SKM-1 (cell line): ENCODE measurements at regions not wholly inside any gene's neighbourhood (a gene's known extent, or its start where the extent isn't known, plus 50 kb on each side); places are given as distances from the start of the nearest gene placed in this dataset.
"Not testable (repeated sequence)": the region's sequence is repeated elsewhere in the genome, so short reads cannot be mapped to it uniquely, and the experiment has no call there.

Experiments used
- DNase-seq: peaks from one replicate; lab custom pipeline; 2025; ENCODE audit not compliant: unreplicated experiment; lab: John Stamatoyannopoulos, UW

GRCh38 chr6:92952111-92952510 lies 467.2 kb downstream of the EPHA7 start:
- not testable (repeated sequence) for DNase-seq

DNA sequence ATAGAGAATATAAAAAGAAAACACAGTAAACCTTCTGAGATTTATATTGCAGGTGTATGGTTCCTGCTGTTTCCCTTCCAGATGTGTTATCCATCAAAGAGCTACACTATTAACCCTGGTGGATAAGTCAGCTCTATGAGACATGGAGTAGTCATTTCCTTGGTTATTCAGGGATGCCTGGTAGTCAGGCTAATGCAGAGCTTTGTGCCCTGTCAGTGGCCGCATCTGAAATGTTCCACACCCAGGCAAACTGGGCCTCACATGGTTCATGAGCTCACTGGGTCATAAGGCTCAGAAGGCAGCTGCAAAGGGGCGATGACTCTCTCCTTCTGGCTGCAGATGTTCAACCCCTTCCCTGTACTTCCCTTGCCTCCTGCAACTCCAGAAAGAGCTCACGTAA lies 473.6 kb downstream of the EPHA7 start:
- DNase-seq = no peak

DNA sequence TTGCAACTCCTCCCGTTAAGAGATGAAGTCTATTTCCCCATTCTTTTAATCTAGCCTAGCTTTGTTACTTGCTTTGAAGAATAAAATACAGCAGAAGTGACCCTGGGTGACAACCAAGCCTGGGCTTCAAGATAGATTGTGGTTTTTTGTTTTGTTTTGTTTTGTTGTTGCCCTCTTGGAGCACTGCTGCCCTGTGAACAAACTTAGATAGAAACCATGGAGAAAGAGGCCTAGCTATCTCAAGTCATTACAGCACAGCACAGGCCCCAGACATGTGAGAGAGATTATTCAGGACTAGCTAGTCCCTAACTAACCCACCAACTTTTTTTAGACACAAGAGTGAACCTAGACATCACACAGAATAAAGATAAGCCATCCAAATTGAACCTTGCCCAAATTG lies 475.2 kb downstream of the EPHA7 start:
- DNase-seq = no peak

DNA sequence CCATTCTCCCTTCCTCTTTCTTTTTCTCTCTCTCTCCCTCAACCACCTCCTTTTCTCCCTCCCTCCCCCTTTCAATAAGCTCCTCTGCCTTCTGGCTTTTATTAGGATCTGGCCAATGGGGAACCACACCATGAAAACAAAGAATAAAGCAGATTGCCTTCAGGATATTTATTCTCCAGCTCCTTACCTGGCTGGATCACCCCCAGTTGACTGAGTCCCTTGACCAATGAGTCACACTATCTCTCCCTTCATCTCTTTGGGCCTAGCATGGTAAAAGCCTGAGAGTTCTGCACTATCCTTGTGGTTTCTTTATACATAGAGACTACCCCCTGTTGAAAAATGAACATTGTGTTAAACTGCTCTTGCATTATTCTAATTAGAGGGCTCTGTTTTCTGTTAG lies 476.8 kb downstream of the EPHA7 start:
- DNase-seq = no peak

DNA sequence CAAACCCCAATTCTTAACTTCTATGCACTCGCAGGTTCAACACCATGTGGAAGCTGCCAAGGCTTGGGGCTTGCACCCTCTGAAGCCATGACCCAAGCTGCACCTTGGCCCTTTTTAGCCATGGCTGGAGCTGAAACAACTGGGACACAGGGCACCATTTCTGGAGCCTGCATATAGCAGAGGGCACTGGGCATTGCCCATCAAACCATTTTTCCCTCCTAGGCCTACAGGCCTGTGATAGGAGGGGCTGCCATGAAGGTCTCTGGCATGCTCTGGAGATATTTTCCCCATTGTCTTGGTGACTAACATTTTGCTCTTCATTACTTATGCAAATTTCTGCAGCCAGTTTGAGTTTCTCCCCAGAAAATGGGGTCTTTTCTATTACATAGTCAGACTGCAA lies 484.7 kb downstream of the EPHA7 start:
- no peak for DNase-seq

DNA sequence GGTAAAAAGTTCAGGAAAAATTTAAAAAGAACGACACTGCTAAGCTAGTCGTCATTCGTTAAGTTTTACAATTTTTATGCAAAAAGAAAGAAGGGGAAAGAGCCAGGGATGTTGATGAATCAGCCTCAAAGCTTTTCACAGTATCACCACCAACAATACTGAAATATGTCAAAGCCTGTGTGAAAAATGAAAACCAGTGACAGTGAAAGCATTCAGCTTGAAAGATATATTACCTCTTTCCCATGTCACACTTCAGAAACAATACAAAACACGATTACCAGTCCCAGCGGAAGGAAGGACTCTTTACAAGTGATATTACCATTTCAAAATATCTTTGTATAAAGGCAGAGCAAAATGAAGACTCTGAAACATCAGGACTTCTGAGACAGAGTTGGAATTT lies 489.2 kb downstream of the EPHA7 start:
- DNase-seq = no peak

- no peak for DNase-seq
Measured at GRCh38 chr6:92922216-92922806, 497.0 kb downstream of the EPHA7 start.

- no peak for DNase-seq
Measured at GRCh38 chr6:92915466-92915865, 503.9 kb downstream of the EPHA7 start.

DNA sequence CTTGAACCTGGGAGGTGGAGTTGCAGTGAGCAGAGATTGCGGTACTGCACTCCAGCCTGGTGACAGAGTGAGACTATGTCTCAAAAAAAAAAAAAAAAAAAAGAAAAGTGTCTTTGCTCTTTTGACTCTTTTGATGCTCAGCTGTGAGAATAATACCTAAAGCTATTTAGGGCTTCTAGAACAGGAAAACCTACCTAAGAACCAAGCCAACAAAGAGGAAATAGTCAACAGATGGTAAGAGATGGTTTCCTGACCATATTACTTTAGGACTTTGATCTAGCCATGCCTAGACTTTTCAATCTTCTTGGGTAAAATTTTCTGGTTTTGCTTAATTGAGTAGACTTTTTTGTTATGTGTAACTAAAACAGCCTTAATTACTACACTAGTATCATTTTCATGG lies 508.1 kb downstream of the EPHA7 start:
- no peak for DNase-seq

DNA sequence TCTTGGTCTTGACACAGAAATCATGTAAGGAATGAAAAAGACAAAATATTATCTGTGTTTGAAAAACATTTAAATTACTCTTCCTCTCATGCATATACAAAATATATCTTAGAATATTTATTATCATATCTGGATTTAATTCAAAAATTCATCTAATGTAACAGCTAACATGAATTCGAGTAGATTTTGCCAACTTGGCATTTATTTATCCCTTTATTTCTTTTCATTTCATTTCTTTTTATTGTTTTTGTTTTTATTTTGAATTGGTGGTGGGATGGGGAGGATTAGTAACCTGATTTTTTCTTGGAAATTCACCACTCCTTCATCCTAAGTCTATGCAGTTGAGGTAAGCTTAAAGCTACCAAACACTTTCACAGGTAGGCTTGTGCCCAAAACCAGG lies 508.7 kb downstream of the EPHA7 start:
- DNase-seq = no peak

GRCh38 chr6:92906385-92906784 lies 513.0 kb downstream of the EPHA7 start:
- DNase-seq = no peak

GRCh38 chr6:92893741-92894140 lies 525.6 kb downstream of the EPHA7 start:
- no peak for DNase-seq

GRCh38 chr6:92892626-92893170 lies 526.7 kb downstream of the EPHA7 start:
- no peak for DNase-seq

- no peak for DNase-seq
Measured at GRCh38 chr6:92888316-92888715, 531.0 kb downstream of the EPHA7 start.

DNA sequence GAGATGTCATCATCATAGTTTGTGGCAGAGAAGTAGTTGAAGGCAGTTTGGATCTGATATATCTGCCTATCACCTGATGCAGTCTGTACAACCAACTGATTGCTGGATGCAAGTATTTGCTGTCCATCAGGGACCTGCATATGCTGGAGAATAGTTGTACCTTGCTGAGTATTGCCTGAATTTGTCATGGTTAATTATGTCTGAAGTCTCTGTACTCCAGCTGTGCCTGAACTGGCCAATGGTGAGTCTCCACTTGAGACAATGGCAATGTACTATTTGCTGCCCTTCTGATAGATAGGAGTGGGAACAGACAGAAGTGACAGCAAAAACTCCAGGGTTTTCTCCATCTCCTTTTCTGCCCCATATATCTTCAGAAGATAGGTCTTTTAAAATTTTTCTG lies 531.5 kb downstream of the EPHA7 start:
- DNase-seq = no peak

DNA sequence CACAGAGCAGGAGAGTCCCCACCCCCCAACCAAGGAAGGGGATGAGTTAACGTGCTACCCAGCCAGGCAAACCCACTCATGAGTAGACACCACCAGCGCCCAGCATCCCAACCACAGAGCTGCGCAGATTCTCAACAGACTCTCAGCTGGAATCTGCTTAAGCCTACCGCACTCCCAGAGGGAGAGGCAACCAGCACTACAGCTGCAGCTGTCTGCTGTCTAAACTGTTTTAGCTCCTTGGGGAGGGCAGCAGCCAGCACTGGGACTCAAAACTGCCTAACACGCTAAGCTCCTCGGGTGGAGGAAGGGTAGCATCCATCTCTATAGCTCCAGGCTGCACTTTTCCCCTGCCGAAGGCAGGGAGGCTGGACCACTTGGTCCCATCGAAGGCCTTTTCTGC lies 539.8 kb downstream of the EPHA7 start:
- no peak for DNase-seq

- no peak for DNase-seq
Measured at GRCh38 chr6:92864966-92865555, 554.3 kb downstream of the EPHA7 start.

DNA sequence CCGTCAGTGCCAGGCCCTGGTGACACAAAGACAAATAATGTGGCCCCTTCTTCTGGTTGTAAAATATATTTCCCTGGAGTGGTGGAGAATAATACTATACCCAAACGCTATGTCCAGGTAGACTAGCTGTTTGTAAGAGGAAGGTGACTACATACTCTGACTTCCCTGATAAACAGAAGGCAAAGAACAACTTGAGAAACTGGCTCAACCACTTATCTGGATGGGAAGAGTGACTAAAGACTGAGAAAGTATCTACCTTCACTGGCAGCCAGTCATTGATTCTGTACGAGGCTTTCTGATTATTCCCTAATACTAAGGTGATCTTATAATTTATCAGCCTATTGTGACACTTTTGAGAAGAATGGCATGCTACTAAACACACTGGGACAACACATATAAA lies 569.7 kb downstream of the EPHA7 start:
- DNase-seq = no peak

GRCh38 chr6:92848901-92849300 lies 570.5 kb downstream of the EPHA7 start:
- DNase-seq = no peak

DNA sequence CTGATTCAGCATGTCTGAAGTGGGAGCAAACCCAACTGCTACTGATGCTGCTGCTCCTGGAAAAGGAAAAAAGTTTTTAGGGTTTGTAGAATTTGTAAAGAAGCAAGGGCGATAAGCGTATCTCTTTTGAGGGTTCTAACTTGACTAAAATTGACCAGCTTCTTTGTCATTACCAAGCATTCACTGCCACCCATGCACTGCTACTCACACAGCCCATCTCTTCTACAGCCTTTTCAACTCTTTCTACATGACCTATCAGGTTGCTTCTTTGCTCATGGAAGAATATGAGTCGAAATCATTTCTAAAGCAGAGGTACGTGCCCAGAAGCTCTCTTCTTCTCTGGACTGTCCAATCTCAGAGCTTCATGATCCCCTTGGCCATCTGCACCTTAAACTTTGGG lies 570.9 kb downstream of the EPHA7 start:
- DNase-seq = no peak

- no peak for DNase-seq
Measured at GRCh38 chr6:92847988-92848387, 571.4 kb downstream of the EPHA7 start.

DNA sequence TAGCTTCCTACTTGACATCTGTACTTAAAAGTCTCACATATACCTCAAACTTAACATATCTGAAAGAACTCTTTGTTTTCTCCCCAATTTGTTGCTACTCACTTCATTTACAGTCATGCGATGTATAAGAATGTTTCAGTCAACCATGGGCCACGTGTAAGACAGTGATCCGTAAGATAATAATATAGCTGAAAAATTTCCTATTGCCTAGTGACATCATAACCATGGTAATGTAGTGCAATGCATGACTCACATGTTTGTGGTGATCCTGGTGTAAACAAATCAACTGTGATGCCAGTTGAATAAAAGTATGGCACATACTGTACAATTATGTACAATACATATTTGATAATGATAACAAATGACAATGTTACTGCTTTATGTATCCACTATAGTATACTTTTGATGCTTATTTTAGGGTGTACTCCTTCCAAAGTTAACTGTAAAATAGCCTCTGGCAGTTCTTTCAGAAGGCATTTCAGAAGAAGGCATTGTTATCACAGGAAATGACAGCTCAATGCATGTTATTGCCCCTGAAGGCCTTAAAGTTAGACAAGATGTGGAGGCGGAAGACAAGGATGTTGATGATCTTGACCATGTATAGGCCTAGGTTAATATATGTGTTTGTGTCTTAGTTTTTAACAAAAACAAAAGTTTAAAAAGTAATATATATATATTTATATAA lies 579.0 kb downstream of the EPHA7 start:
- no peak for DNase-seq
